Muscle of leg (tissue), 3 donors: ENCODE measurements at regions not wholly inside any gene's neighbourhood (a gene's known extent, or its start where the extent isn't known, plus 50 kb on each side); places are given as distances from the start of the nearest gene placed in this dataset.

Experiments used
- DNase-seq: peaks from one replicate; pipeline ENCODE4 v3.0.0; 2013
- H3K27ac ChIP-seq: one replicate; pipeline ENCODE4 v1.5.1; 2013; ENCODE audit warnings: mild to moderate bottlenecking, low read length, control low read depth
- H3K27me3 ChIP-seq: one replicate; pipeline ENCODE4 v1.6.1; 2013; ENCODE audit warnings: low read length; ENCODE audit not compliant: control insufficient read depth, insufficient read depth
- H3K36me3 ChIP-seq: one replicate; pipeline ENCODE4 v1.6.1; 2013; ENCODE audit warnings: low read length; ENCODE audit not compliant: control insufficient read depth, insufficient read depth
- H3K4me1 ChIP-seq: one replicate; pipeline ENCODE4 v1.6.1; 2013; ENCODE audit warnings: low read length; ENCODE audit not compliant: control insufficient read depth, insufficient read depth
- H3K4me3 ChIP-seq: one replicate; pipeline ENCODE4 v1.5.1; 2013; ENCODE audit warnings: low read length, control low read depth
- H3K9me3 ChIP-seq: replicated peaks from 2 replicates; pipeline ENCODE4 v1.6.1; 2013; ENCODE audit warnings: low read depth, low read length; ENCODE audit not compliant: control insufficient read depth
- WGBS: methylation state at CpG from one replicate; pipeline ENCODE4 v1.1.5; 2013; ENCODE audit warnings: missing lambda C conversion rate; ENCODE audit not compliant: insufficient coverage; 5-methylcytosine and 5-hydroxymethylcytosine counted together

DNA sequence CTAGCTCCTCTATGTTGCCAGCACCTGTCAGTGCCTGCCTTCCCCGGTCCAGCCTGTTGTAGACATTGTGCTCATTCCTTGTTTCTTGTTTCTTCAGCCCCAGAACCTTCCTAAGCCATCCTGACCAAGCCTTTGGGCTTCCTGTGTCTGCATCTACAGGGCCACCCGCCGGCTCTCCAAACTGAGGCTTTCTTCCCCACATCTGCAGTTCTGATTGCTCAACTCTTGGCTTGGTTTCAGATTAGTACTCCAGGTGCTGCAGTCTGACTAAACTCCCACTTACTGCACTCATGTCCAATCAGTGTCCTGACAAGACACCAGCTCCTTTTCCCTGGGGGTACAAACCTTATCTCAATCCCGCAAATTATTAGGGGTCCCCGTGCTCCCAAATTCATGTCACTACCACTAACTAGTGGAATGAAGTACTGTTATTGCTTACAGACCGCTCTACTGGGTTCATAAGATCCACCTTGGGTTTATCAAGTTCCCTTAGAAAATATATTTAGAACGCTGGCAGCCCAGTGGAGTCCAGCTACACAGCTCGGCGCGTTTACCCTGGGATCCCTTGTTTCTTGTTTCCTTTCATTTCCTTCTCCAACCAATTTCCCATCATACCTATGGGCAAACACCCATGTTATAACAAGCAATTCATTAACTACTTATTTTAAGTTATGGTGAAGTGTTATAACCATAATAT, 114.2 kb upstream of the TJP1 start:
- DNase-seq, result no peak
- no peaks in the 10 kb centered on the region for H3K36me3 ChIP-seq
- no peak overlapping the region for H3K27ac ChIP-seq
- no peaks in the 10 kb centered on the region for H3K27me3 ChIP-seq
- no peak overlapping the region for H3K4me3 ChIP-seq
- WGBS, result 84% methylated on average over 5 of the region's 10 CpGs
- H3K9me3 ChIP-seq, result no peaks in the 10 kb centered on the region
- no peaks in the 10 kb centered on the region for H3K4me1 ChIP-seq

DNA sequence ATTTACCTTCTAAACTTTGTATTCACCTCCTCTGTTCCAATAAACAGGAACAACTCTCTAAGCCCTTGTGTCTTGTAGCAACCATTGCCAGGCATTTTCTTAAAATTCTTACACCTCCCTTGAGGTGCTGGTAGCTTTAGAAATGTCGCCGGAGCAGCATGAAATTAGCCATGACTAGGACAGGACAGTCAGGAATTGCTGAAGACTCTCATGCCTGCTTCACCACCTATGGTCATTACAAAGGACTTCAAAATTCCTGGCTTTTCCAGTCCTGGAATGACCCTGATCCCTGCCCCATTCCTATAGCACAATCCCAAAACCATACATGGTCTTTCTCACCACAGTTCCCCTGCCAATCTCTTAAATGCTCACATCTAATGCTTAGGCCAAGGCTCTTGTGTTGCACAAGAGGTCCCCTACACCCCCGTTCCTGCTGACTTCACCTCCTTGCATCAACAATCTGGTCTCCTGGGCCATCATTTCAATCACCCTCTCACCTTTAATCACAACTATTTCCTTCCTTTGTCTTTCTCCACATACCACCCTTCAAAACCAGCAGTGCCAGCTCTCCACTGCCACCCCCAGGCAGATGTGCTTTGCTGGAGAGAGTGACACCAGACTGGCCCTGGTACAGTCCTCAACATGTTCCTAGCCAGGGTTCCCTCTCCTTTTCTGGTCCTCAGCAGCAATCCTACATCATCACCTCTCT, 113.2 kb upstream of the TJP1 start:
- Histone ChIP-seq H3K27me3 (no peaks in the 10 kb centered on the region), H3K27ac (no peak overlapping the region), H3K4me1 (no peaks in the 10 kb centered on the region), H3K9me3 (no peaks in the 10 kb centered on the region), H3K36me3 (no peaks in the 10 kb centered on the region), H3K4me3 (no peak overlapping the region)
- no peak for DNase-seq
- 86% methylated on average over 3 of the region's 3 CpGs for WGBS

DNA sequence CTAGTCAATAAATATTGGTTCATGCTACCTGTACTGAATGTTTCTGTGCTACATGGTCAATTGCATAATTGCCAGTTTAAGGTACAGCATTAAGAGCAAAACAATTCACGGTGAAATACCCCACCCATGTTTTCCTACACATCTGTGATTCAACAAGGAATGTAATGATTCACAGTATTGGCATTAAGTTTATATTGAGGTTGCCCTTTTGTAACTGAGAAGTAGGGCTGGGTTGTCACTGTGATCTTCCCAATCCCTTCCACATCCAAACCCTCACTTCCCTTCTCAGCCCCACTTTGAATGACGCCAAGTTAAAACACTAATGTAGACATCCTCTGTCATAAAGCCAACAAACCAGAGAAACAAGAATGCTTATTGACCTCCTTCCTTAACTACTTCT, 112.0 kb upstream of the TJP1 start:
- no peak overlapping the region for H3K4me3 ChIP-seq
- no peaks in the 10 kb centered on the region for H3K9me3 ChIP-seq
- no peaks in the 10 kb centered on the region for H3K36me3 ChIP-seq
- no CpG with 5 or more reads among the region's 2 CpGs for WGBS
- H3K27me3 ChIP-seq, result no peaks in the 10 kb centered on the region
- no peak for DNase-seq
- H3K4me1 ChIP-seq, result no peaks in the 10 kb centered on the region
- H3K27ac ChIP-seq, result no peak overlapping the region

DNA sequence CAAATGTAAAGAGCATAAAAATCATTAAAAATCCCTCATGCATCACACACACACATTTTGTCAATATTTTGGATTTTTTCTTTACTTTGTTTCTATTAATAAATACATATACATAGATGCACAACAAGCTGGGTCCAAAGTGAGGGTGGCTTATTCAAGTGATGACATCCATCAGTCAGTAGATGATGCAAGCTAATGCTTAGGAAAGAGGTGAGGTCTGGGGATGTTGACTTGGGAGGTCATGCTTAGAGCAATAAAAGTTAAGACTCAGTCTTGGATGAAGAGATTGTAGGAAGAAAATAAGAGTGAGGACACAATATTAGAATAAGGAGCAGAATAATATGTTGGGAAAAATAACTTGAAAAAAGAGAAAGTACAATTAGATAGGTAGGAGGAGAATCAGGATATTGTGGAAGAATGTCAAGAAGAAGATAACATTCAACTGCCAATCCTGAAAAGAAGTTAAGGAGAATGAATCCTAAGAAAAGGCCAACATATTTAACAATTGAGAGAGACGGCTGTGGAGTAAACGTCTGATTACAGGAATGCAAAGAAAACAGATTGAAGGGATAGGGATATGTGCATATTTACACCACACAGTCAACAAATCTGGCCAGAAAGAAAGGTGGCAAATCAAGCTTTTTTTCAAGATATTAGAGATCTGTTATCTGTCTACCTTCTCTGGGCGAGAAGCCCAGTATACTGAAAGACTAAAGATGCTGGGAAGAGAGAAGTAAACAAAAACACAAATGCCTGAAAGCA, 111.0 kb upstream of the TJP1 start:
- WGBS, result no CpG with 5 or more reads among the region's 3 CpGs

DNA sequence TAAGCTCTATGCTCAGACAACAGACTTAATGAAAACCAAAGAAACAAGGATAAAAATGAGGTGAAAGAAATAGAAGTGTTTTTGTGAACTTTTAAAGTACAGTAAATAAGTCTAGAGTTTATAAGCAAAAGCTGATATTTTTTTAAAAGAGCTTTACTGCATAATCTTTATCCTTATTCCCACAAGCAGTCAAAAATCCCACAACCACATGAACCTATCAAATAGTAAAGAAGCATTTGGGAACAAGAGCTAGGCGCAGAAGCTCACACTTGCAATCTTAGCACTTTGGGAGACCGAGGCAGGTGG, 103.8 kb upstream of the TJP1 start:
- no peak for DNase-seq
- no peaks in the 10 kb centered on the region for H3K9me3 ChIP-seq
- H3K4me1 ChIP-seq, result peaks cover 4% of the 10 kb centered on the region
- H3K27ac ChIP-seq, result no peak overlapping the region
- 85% methylated on average over 2 of the region's 2 CpGs for WGBS
- no peaks in the 10 kb centered on the region for H3K36me3 ChIP-seq
- peaks cover 3% of the 10 kb centered on the region for H3K27me3 ChIP-seq
- H3K4me3 ChIP-seq, result no peak overlapping the region

More for the DNA sequence above, 111.0 kb upstream of the TJP1 start:
- no peaks in the 10 kb centered on the region for H3K4me1 ChIP-seq
- H3K36me3 ChIP-seq, result no peaks in the 10 kb centered on the region
- H3K27ac ChIP-seq, result no peak overlapping the region
- H3K27me3 ChIP-seq, result no peaks in the 10 kb centered on the region
- no peak for DNase-seq
- no peak overlapping the region for H3K4me3 ChIP-seq
- no peaks in the 10 kb centered on the region for H3K9me3 ChIP-seq

DNA sequence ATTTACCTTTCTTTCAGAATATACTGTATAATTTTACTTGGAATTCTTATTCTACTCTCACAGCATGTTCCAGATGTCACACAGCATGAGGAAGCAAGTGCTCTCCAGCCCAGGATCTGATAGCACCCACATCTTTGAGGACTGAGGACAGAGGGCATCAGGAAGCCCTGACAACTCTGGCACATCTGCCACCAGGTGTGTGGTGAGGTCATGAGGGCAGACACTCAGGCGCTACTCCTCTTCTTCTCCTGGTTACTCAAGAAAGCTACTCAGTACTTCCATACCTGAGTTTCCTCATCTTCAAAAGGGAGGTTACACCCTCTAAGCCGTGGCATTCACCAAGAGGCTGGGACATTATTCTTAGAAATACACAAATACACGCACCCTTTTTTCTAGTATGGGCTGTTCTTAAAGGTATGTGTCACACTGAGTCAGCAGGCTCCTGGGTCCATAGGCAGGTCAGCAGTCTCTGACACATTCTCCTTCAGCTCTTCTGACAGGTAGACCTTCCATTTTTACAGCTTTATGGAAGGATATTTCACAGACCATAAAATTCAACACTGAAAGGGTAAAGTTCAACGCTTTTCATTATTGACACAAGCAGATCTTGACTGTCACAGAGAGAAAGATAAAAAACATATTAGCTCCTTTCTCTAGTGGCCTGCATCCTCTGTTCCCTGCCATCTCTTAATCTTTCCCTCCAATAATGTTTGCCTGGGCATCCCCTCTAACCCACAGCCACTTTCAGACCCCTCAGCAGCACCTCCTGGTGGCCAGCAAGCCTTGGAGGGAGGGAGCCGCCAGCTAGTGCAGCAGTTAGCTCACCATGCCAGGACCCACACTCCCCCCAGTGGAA, 103.2 kb upstream of the TJP1 start:
- Histone ChIP-seq H3K4me3 (no peak overlapping the region), H3K27ac (no peak overlapping the region), H3K36me3 (no peaks in the 10 kb centered on the region), H3K9me3 (no peaks in the 10 kb centered on the region), H3K27me3 (peaks cover 3% of the 10 kb centered on the region), H3K4me1 (peaks cover 4% of the 10 kb centered on the region)
- 33% methylated on average over 1 of the region's 5 CpGs for WGBS
- DNase-seq, result peak; percentile 66

DNA sequence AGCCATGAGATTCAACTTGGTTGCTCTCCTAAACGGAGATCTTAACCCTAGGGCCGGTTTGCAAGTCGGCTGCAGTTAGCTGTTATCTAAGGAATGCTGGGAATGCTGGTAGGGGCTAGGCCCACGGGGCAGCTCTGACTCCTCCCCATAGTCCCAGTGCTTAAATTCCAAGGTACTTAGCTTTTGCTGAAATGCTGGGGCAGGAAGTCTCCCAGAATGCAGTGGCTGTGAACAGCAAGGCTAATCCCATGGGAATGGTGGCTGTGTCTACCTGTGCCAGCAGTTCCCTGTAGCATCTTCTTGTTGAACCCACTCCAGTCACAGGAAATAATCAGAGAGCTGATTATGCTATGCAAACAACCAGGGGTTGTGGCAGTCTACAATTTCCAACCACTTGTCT, 102.5 kb upstream of the TJP1 start:
- peak; percentile 10 for DNase-seq
- no peak overlapping the region for H3K27ac ChIP-seq

DNA sequence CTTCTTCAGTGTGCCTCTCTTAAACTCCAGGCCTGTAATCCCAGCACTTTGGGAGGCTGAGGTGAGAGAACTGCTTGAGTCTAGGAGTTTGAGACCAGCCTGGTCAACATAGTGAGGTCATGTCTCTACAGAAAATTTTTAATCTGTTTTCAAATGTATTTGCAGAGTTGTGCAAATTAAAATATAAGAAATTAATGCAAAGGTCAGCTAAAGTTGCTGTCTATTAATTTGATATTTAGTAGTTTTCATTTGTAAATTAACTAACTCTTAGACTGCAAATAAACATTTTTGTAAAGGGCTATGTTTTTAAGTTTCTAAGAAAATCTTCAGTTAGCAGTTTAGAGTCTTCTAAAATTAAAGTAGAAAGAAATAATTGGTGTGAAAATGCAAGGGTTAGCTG, 99.9 kb upstream of the TJP1 start:
- Histone ChIP-seq H3K4me1 (peaks cover 4% of the 10 kb centered on the region), H3K9me3 (no peaks in the 10 kb centered on the region), H3K27me3 (peaks cover 3% of the 10 kb centered on the region), H3K4me3 (no peak overlapping the region), H3K27ac (no peak overlapping the region), H3K36me3 (no peaks in the 10 kb centered on the region)
- DNase-seq, result no peak

More for the DNA sequence above, 102.5 kb upstream of the TJP1 start:
- Histone ChIP-seq H3K9me3 (no peaks in the 10 kb centered on the region), H3K4me3 (no peak overlapping the region), H3K4me1 (peaks cover 4% of the 10 kb centered on the region), H3K27me3 (peaks cover 3% of the 10 kb centered on the region), H3K36me3 (no peaks in the 10 kb centered on the region)
- whole genome bisulfite sequencing, result no CpG with 5 or more reads among the region's 4 CpGs

DNA sequence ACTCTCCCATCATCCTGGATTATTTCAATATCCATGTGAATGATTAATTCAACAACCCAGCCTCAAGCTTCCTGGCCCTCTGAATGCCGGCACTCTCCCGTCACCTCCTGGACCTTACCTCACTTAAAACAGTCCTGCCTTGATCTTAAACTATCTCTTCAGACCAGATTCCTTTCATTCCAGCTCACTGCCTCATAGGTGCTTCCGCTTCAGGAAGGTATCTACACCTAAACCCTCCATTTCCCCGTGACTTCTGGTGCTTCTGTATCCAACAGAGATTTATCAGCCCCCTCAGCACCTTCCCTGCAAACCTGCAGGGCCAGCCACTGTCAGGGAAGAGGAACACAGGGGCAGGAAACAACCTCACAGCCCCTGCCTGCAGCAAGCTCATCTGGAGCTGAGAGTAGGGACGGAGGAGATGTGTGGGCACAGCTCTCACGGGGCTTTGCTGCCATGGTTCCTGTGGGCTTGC, 98.9 kb upstream of the TJP1 start:
- H3K36me3 ChIP-seq, result no peaks in the 10 kb centered on the region
- H3K27ac ChIP-seq, result no peak overlapping the region
- no peaks in the 10 kb centered on the region for H3K9me3 ChIP-seq
- H3K4me1 ChIP-seq, result peaks cover 4% of the 10 kb centered on the region
- WGBS, result 43% methylated on average over 5 of the region's 6 CpGs
- no peak for DNase-seq
- peaks cover 3% of the 10 kb centered on the region for H3K27me3 ChIP-seq
- no peak overlapping the region for H3K4me3 ChIP-seq

DNA sequence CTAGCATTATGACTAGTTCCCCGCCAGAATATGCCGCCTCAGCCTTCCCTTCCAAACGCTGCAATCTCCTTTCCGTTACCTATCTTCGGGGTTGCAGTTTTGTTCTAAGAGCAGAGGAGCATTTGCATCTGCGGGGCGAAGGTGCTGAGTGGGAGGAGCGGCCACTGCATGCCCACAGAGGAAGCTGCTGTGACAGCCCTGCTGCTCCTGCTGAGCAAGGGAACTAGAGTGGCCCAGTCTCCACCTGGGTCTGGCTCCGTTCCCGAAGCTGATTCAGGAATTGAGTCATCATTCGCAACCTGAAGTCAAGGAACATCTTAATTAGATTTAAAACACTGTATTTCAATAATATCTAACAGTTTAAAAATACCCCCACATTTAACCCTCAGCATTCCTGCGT, 98.2 kb upstream of the TJP1 start:
- Histone ChIP-seq H3K4me3 (no peak overlapping the region), H3K27ac (no peak overlapping the region), H3K4me1 (peaks cover 4% of the 10 kb centered on the region), H3K9me3 (no peaks in the 10 kb centered on the region), H3K36me3 (no peaks in the 10 kb centered on the region), H3K27me3 (peaks cover 3% of the 10 kb centered on the region)
- 53% methylated on average over 7 of the region's 12 CpGs for WGBS
- no peak for DNase-seq
